ENCODE measurements at regions not wholly inside any gene's neighbourhood (a gene's known extent, or its start where the extent isn't known, plus 50 kb on each side); places are given as distances from the start of the nearest gene placed in this dataset.

DNA sequence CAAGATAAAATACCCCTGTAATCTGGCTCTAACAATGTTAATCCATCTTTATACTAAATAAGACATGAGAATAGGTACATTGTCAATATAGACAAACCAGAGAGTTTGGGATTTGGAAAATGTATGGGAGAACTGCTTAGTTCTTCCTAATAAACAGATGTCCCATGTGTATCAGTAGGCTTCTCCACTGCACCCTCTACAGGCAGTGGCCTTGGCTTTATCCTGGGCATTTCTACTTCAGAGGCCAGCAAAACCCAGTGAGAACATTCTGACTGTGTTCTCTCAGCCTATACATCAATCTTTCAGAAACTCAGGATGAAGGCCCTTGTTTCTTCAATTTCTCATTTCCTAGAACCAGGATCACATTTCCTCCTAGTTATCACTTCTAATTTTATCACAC lies 1167.5 kb upstream of the ACVR2A start:
- no peak for DNase-seq (ENCODE audit: low spot score)

DNA sequence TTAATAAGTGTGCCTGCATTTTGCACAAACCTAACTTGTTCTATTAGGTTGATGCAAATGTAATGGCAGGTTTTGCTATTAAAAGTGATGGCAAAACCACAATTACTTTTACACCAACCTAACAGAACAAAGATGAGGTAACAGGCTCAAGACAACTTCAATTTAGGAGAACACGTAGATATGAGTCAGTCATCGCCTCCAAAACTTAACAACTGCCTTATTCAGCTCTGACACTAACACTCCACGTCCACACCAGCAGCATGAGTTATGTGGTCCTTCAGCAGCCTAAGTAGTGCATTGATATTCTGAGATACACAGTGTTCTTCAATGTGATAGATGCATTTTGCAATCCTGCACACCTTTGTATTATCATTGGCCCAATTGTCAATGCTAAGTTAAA lies 1175.1 kb upstream of the ACVR2A start:
- no peak for DNase-seq (ENCODE audit: low spot score)

DNA sequence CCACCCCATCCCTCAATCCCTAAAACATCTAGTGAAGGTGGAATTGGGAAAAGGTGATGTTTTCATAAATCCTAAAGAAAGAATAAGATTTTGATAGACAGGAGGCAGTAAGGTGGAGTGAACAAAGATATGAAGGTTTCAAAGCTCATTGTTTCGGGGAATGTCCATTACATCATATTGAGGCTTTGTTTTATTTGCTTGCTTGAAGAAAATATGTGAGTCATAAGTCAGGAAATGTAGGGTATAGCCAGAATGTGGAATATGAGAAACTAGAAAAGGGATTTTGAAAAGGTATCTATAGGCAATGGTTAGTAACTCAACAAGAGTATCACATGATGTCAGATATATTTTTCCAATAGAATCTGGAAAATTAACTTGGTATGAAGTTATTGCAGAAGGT lies 1178.5 kb upstream of the ACVR2A start:
- DNase-seq (ENCODE audit: low spot score), result no peak

DNA sequence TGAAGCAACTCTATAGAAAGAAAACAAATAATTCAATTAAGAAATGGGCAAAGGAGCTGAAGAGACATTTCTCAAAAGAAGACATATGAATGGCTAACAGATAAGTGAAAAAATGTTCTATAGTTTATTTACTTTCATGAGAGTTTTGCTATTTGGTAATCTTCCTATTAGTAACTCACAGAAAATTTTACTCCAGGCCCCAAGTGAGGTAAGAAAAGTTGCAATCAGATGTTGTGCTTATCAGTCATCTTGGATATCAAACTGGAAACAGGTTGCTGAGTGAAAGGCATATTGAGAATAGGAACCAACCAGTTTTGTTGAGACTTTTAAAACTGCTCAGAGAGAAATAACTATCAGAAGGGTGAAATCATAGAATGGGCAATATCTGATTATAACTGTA lies 1179.0 kb upstream of the ACVR2A start:
- DNase-seq (ENCODE audit: low spot score), result no peak

DNA sequence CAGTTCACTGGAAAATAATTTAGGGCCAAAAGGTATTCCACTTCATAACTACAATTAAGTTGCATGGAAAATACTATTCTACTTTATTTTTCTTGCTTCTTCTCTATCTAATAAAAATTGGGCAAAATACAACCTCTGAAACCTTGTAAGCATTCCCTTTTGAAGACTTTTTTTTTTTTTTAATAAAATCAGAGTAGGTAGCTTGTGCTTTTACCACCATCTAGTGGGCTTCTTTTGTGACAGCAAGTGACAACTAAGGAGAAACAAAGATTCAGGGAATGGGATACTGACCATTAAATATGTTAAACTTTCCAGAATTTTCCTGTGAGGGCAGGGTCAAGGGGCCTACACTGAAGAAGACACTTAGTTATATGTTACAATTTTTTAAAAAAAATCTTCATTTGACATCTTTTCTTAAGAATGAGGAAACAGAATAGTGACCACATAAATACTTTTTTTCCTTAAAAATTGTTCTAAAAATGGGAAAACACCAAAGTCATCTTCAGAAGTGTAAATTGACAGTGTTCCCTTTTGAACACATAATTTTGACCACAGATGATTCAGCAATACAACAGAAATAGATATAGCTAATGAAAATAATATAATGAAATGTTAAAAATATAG lies 1183.2 kb upstream of the ACVR2A start:
- DNase-seq (ENCODE audit: low spot score), result peak; percentile 2

DNA sequence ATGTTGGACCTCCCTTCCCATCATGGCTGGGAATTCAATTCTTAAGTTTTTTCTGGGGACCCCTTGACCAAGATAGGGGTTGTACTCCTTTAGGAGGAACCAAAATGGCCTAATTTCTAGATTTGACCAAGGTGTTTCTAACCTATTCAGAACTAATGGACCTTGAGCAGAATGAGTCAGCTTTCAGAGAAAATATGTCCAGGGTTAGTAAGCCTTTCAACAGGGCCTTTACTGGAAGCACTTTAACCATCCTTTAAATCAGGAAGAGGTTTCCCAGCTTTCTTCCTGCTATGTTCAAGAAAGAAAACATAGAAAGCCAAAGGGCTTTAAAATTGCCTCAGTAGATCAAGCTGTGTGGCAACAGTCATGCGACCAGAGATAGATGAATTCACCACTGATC lies 1184.9 kb upstream of the ACVR2A start:
- DNase-seq (ENCODE audit: low spot score), result no peak

DNA sequence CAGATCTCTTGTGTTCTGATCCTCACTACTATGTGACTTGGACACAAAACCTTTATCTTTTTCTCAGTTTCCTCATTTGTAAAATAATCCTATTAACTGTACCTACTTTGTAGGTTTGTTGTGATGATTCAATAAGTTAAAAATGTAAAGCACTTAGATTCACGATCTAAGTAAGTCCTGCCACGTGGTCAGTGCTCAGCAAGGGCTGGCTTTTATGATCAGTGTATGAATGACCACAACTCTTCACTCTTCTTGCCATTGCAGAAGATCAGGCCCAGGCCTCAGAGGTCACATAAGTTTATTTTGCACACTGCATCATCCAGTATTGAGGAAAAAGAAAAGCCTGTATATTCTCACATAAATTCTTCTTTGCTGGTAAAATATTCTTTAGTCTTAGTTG lies 1192.5 kb upstream of the ACVR2A start:
- DNase-seq (ENCODE audit: low spot score), result no peak

DNA sequence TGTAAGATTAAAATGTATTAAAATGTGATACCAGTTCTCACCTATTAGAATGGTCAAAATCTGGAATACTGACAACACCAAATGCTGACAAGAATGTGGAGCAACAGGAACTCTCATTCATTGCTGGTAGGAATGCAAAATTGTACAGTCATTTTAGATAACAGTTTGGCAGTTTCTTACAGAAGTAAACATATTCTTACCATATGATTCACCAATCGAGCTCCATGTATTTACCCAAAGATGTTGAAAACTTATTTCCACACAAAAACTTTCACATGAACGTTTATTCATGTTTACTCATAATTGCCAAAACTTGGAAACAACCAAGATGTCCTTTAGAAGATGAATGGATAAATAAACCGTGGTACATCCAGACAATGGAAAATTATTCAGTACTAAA lies 1193.5 kb upstream of the ACVR2A start:
- DNase-seq (ENCODE audit: low spot score), result no peak

DNA sequence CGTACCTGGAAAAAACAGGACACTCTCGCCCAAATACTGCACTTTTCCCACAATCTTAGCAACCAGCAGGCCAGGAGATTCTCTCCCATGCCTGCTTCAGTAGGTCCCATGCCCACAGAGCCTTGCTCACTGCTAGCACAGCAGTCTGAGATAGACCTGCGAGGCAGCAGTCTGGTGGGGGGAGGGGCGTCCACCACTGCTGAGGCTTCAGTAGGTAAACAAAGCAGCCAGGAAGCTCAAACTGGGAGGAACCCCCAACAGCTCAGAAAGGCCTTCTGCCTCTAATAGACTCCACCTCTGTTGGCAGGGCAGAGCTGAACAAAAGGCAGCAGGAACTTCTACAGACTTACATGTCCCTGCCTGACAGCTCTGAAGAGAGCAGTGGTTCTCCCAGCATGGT lies 1202.8 kb upstream of the ACVR2A start:
- no peak for DNase-seq (ENCODE audit: low spot score)

DNA sequence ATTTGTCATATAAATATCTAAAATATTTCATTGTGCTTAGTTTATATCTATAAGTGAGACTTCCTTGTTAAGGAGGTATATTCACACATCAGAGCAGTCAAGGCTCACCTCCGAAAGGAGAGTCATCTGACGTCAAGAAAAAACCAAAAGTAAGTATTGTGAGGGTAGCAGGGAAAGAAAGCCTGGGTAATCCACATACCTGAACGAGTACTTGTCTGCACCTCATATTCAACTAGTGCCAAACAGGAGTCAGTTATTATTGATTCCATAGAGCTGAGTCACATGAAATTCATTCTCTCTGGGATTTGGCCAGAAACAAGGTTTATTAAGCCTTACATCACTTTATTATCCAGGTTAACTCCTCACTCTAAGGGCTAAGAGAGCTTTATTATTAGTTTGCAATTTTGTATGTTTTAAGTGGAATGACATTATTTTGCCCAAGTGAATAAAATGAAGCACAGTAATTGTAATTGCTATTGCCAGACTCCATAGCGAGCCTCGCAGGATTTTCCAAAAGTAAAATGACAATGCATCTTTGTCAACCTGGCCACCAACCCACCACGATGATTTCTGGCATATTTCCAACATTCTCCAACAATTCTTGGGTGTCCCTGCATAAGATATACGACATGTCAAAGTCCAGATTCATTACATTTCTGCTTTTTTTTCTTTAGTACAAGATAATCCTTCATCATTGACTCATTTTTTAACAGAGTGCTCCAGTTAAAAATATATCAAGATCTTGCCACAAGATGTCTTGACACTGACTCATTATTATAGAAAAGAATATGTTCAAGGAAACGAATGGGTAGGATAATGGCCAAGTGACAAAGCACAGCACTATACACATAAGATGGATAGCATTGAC lies 1210.4 kb upstream of the ACVR2A start:
- DNase-seq (ENCODE audit: low spot score), result no peak

DNA sequence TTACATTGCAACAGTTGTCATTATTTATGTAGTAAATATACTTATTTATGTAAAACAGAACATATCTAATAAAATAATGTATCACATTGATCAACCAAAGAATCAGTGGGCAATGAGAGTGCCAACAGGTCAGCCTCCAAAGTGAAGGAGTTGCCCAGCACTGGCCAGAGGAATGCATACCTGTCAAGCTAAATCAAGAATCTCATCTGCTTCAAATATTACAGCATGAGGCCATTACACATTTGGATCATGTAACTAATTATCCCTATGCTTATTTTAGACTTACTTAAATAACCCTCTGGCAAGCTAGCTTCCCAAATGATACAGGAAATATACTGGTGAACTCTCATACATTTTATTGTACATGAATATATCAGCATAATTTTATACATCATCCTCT lies 1211.7 kb upstream of the ACVR2A start:
- no peak for DNase-seq (ENCODE audit: low spot score)

DNA sequence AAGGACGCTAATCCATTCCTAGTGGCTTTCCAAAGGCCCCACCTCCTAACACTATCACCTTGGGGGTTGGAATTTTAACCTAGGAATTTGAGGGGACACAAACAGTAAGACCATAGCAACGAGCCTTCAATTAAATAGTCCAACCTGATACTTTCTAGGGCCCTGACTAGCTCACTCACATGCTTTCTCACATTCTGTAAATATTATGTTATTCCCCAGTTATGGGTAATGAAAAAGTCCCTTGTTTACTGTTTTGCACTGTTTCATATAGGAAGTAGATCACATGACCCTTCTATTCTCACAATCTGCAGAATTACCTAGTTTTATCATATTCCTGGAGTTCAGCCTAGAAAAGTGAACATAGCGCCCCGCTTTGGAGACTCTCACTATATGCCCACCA lies 1212.1 kb upstream of the ACVR2A start:
- DNase-seq (ENCODE audit: low spot score), result no peak

DNA sequence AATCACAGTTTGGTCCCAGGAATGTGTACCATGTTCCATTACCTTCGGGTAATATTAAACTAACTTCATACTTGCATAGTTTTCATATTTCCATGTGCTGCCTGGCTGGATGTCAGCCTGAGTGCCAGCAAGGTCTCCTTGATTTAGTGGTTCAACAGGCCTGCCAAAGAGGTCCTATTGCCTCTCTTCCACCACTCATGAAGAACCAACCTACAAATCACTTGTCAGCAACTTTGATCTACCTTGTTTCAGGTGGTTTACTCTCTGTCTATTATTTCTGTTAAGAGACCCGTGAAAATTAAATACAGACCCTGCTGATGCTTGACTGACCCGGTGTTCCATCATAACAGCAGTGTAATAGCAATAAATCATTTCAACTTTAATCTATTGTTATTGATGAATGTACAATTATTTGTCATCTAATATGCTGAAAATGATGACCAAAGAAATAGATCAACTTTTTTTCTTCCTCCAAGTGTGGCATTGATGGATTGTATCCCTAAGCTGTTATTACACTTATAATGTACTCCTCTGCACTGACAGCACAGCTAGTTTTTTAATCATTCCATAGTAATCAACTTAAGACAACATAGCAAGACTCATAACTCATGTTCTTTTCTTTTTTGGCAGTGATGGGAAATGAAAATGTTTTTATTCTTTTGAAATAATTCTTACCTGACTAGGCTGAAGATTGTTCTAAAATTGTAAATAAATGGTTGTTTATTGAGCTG lies 1220.2 kb upstream of the ACVR2A start:
- DNase-seq (ENCODE audit: low spot score), result no peak

DNA sequence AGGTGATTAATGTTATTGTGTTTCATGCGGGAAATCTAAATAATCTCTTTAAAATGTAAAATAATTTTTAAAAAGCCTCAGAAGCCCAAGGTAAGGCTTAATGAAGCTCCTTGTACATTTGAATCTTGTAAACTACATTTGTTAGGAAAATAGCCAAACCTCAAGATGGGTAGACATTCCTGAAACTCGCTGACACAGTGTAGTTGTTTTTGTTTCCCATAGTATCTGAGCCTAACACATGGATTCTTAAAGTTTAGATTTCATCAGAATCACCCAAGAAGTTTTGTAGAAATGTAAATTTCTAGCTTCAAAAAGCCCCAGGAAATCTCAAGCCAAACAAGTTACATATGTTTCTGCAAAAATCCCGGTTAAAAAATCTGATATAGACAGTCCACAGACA lies 1221.1 kb upstream of the ACVR2A start:
- DNase-seq (ENCODE audit: low spot score), result no peak

DNA sequence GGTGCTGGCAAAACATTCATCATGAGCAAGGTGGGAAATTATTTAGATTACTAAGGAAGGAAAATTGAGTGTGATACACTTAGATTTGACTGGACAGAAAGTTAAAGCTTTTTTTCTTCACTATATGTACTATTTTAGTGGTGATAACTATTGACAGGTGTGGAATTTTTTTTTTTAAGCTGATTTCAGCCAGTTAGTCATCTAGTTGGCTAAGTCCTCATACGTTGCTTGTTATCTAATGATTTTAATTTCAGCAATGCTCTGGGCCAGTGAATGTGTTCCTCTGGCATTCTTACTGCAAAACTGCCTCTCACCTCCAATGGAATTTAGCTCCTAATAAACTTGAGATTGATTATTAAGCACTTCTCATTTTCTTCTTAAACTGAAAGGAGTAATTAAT lies 1223.2 kb upstream of the ACVR2A start:
- no peak for DNase-seq (ENCODE audit: low spot score)

DNA sequence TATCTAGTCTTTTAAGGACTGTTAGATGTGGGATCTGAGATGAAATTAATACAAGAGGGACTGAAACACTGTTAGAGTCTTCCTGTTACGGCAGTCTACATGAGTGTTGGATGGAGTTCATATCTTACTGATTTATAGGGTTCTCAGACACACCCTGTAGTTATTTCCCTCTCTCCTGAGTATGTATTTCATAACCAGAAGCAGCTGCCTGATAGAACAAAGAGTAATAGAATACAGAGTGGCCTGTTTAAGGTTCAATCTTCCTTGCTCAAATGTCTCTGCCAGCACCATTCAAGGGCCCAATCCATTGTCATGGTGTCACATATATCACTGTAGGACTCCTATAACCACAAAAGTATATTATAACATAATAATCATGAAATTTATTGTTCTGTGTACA lies 1229.1 kb upstream of the ACVR2A start:
- no peak for DNase-seq (ENCODE audit: low spot score)

DNA sequence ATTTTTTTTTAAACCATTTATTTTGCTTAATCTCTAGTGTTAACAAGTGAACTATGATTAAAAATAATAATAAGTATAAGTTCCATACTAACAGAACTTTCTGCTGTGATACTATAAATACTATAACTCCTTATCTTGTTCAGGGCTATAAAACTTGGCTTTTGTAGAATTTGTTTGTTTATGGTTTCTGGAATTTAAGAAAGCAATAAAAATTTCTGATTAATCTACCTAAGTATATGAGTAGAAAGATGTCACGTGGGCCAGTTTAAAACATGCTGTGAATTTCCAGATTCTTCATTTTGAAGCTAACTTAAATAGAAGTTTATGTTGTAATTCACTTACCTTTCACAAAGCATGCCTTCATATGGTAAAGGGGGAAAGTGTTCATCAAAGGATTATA lies 1236.3 kb upstream of the ACVR2A start:
- no peak for DNase-seq (ENCODE audit: low spot score)

DNA sequence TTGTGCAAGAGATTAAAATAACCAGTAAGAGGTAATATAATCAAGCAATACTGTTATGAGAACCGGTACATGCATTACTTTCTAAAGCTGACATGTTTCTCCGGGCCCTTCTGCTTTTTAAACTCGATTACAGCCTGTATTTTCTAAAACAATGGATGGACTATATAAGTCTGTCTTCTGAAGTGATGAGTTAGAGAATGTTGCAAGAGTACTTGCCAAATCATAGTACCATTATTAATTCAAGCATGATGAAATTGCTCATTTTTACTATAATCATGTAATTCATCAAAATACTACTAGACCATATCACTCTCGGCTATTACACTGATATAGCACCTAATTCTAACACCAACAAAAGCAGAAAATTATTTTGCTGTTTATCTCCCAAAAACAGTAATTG lies 1240.3 kb upstream of the ACVR2A start:
- DNase-seq (ENCODE audit: low spot score), result no peak

DNA sequence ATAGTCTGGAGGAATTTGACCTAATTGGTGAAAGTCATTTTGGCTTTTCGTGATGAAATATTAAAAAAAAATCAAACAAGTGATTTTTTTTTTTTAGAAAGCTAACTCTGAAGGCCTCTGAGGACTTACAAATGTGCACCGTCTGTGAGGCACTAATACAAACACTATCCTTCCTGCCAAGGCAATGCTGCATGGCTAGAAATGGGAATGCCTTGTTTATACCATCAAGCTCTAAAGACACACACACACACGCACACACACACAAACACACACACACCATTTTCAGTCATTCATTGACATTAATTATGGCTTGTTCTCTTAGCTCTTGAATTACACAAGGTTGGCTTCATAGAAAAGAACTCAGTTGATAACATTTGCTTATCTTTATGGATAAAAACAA lies 1242.0 kb upstream of the ACVR2A start:
- DNase-seq (ENCODE audit: low spot score), result no peak

DNA sequence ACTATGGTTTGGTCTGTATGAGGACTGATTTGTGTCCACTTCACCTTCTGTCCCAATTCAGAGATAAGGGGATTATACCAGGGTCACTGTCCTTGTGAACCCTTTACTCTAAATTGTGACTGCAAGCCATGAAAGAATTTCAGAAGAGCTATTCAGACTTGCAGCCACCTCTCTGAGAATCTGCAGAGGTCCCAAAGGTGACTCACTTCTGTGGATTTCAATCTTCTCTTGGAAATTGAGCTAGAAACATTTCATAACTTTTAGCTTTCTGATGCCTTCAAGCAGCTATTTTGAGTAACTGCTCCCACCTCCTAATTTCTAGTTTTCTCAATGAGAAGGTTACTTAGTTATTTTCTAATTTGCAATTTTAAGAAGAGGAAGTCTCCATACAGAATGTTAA lies 1242.4 kb upstream of the ACVR2A start:
- no peak for DNase-seq (ENCODE audit: low spot score)

DNA sequence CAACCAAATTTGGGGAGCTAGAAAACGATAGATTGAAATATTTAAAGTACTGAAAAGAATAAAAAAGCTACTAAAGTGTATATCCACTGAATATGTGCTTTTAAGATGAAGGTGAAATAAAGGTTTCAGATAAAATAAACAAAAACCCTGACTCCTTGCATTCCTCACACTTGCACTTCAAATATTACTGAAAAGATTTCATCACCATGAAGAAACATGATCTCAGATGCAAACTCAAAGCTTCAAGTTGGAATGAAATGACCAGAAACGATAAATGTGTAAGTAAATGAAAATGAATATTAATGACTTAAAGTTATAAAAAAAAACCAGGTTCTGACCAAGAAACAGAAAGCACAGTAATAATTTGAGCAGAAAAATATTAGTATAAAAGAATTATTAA lies 1246.0 kb upstream of the ACVR2A start:
- DNase-seq (ENCODE audit: low spot score), result no peak

DNA sequence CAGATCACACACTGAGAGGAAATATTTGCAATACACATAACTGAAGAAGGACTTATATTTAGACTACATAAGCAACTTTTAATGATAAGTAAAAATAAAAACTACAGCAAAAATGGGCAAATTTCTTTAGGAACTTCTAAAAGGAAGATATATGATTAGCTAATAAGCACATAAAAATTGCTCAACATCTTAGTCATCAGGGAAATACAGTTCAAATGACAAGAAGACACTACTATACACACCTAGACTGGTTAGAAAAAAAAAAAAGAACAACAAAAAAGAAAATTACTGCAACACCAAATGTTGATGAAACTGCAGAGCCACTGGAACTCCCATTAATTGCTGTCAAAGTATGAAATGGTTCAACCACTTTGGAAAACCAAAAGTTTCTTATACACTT lies 1247.5 kb upstream of the ACVR2A start:
- DNase-seq (ENCODE audit: low spot score), result no peak

DNA sequence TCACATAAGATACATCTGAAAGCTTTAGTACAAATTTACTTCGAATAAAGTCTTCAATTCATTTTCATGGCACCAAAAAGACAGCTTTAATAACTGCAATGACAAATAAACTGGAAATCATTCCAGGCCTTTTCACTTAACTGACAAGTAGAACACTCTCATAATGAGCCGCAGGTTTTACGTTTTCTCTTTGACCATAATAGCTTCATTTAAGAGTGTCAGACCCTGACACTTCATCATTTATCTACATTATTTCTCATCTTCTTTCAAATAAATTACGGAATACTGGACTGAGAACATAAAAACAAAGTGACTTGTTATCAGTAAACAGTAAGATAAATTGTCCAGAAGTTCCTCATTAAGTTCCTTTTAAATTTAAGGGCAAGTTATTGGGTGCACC lies 1252.9 kb upstream of the ACVR2A start:
- DNase-seq (ENCODE audit: low spot score), result no peak
